ENCODE measurements at regions not wholly inside any gene's neighbourhood (a gene's known extent, or its start where the extent isn't known, plus 50 kb on each side); places are given as distances from the start of the nearest gene placed in this dataset.

DNA sequence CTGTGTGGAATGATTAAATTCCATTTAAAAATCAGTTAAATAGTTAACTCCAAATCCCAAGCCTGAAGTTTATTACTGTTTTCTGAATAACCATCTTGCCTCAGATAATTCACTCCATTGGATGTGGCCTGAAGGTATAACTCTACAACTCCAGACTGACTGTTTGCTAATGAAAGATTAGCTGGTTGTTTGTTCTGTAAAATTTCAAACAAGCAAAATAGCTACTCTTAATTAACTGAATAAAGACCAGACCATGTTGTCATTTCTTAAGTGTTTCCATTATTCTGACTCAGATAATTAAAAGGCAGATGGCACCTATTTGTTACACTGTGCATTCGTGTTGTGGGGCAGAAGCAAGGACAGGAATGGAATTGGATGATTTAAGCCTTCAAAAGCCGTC is 78.5 kb upstream of the DDIT4L start:
- H3K4me1 ChIP-seq (ENCODE audit: insufficient read depth), result no peaks in the 10 kb centered on the region
- no peaks in the 10 kb centered on the region for H3K9me3 ChIP-seq
- no peaks in the 10 kb centered on the region for H3K36me3 ChIP-seq
- TF ChIP-seq EP300 (IDR thresholded peaks at IDR 0.05), result no peak
- TF ChIP-seq POLR2A (IDR thresholded peaks at IDR 0.05), result no peak
- TF ChIP-seq, protein P1, sequence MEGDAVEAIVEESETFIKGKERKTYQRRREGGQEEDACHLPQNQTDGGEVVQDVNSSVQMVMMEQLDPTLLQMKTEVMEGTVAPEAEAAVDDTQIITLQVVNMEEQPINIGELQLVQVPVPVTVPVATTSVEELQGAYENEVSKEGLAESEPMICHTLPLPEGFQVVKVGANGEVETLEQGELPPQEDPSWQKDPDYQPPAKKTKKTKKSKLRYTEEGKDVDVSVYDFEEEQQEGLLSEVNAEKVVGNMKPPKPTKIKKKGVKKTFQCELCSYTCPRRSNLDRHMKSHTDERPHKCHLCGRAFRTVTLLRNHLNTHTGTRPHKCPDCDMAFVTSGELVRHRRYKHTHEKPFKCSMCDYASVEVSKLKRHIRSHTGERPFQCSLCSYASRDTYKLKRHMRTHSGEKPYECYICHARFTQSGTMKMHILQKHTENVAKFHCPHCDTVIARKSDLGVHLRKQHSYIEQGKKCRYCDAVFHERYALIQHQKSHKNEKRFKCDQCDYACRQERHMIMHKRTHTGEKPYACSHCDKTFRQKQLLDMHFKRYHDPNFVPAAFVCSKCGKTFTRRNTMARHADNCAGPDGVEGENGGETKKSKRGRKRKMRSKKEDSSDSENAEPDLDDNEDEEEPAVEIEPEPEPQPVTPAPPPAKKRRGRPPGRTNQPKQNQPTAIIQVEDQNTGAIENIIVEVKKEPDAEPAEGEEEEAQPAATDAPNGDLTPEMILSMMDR (IDR thresholded peaks at IDR 0.05), result no peak
- no peak overlapping the region for H3K27ac ChIP-seq
- no peak overlapping the region for H3K4me3 ChIP-seq
- DNase-seq, result no peak
- no peaks in the 10 kb centered on the region for H3K27me3 ChIP-seq
- 87 to 89% (median 88%) methylated on average over 2 of the region's 2 CpGs for WGBS, 3 donors
- intact Hi-C loops (cut with DNase I), result no loop called here

DNA sequence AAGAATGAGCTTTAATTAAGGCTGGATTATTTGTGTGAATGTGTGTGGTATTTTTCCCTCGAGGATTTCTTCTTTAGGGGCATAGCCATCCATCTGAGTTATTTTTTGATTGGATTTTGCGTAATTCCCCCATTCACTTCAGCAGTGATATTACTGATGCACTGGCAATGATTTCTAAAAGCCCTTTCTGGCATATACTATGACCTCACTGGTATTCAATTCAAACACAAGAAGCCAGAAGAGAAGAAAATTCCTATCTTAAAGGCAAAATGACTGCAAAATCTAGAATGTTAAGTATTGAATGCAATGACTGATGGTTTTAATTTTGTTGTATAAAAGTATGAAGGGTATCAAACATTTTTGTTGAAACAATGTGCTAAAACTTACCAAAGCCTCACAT is 71.1 kb upstream of the DDIT4L start:
- WGBS, 3 donors, result 65 to 74% (median 70%) methylated on average over 2 of the region's 2 CpGs

DNA sequence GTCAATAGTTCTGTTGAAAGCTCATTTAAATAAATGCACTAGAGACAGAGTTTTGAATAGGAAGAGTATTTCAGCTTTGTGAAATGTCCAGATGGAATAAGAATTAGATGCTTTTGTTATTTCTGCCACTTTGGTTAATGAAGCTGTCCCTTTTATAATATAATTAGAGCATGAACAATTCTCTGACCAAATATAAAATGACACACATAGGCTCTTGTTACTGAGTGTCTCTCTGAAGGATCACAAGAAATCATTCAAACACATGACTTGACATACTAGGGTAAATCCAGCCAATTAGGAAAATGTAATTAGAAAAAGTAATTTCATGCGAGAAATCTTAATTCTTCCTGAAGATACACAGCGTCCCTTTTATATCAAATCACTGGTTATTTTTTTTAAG is 68.4 kb upstream of the DDIT4L start:
- Histone ChIP-seq H3K27ac (no peak overlapping the region), H3K4me1 (ENCODE audit: insufficient read depth) (no peaks in the 10 kb centered on the region), H3K9me3 (no peaks in the 10 kb centered on the region), H3K4me3 (no peak overlapping the region), H3K36me3 (no peaks in the 10 kb centered on the region), H3K27me3 (no peaks in the 10 kb centered on the region)
- intact Hi-C loops (cut with DNase I), result no loop called here
- DNase-seq, result no peak
- TF ChIP-seq POLR2A (IDR thresholded peaks at IDR 0.05) (no peak), EP300 (IDR thresholded peaks at IDR 0.05) (no peak)
- TF ChIP-seq, protein P1 (IDR thresholded peaks at IDR 0.05), result no peak
- 76 to 79% (median 79%) methylated on average over 2 of the region's 2 CpGs for WGBS, 3 donors

More for the DNA sequence above, 71.1 kb upstream of the DDIT4L start:
- DNase-seq, result no peak
- Histone ChIP-seq H3K4me1 (ENCODE audit: insufficient read depth) (no peaks in the 10 kb centered on the region), H3K9me3 (no peaks in the 10 kb centered on the region), H3K27me3 (no peaks in the 10 kb centered on the region), H3K27ac (no peak overlapping the region), H3K36me3 (no peaks in the 10 kb centered on the region), H3K4me3 (no peak overlapping the region)
- intact Hi-C loops (cut with DNase I), result no loop called here
- no peak for TF ChIP-seq EP300 (IDR thresholded peaks at IDR 0.05)
- TF ChIP-seq POLR2A (IDR thresholded peaks at IDR 0.05), result no peak
- TF ChIP-seq, protein P1 (IDR thresholded peaks at IDR 0.05), result no peak

DNA sequence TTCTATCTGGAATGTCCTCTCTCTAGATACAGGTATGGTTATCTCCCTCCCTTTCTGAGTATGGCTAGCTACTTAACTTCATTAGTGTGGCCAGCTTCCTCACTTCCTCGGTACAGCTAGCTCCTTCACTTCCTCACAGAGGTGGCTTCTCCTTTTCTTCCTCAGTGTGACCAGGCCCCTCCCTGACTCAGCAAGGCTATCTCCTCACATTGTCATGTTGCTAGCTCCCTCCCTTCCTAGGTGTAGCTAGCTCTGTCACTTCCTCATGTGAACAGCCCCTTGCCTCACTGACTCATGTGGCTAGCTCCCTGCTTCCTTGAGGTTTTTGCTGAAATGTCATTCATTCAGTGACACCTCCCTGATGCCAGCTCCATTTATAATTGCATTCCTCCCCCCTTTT is 67.3 kb upstream of the DDIT4L start:
- no peak for DNase-seq
- WGBS, 3 donors, result 56 to 70% (median 58%) methylated on average over 1 of the region's 1 CpG
- TF ChIP-seq, protein P1 (IDR thresholded peaks at IDR 0.05), result no peak
- TF ChIP-seq EP300 (IDR thresholded peaks at IDR 0.05) (no peak), POLR2A (IDR thresholded peaks at IDR 0.05) (no peak)

DNA sequence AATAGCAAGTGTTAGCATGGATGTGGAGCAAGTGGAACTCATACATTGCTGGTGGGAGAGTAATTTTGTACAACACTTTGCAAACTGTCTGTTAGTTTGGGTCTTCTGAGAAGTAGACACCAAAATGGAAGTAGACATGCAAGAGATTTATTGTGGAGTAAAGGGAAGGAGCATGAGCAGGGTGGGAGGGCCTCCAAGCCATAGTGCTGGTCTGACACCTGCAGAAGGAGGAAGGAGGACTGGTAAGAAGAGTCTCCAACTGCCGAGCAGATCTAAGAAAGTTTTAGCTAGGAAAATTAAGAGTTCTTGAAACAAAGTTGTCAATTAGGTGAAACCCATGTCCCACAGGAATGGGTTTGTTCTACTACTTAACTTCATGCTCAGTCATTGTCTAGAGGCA is 64.0 kb upstream of the DDIT4L start:
- H3K4me1 ChIP-seq (ENCODE audit: insufficient read depth), result no peaks in the 10 kb centered on the region
- no peaks in the 10 kb centered on the region for H3K36me3 ChIP-seq
- H3K4me3 ChIP-seq, result no peak overlapping the region
- no peak overlapping the region for H3K27ac ChIP-seq
- DNase-seq, result no peak
- no peak for TF ChIP-seq POLR2A (IDR thresholded peaks at IDR 0.05)
- TF ChIP-seq, protein P1 (IDR thresholded peaks at IDR 0.05), result no peak
- TF ChIP-seq EP300 (IDR thresholded peaks at IDR 0.05), result no peak
- WGBS, 3 donors, result 83 to 92% (median 84%) methylated on average over 1 of the region's 1 CpG
- no peaks in the 10 kb centered on the region for H3K27me3 ChIP-seq
- intact Hi-C loops (cut with DNase I), result no loop called here
- no peaks in the 10 kb centered on the region for H3K9me3 ChIP-seq

More for the DNA sequence above, 67.3 kb upstream of the DDIT4L start:
- intact Hi-C loops (cut with DNase I), result no loop called here
- Histone ChIP-seq H3K27me3 (no peaks in the 10 kb centered on the region), H3K4me3 (no peak overlapping the region), H3K4me1 (ENCODE audit: insufficient read depth) (no peaks in the 10 kb centered on the region), H3K27ac (no peak overlapping the region), H3K9me3 (no peaks in the 10 kb centered on the region), H3K36me3 (no peaks in the 10 kb centered on the region)

All from ovary (tissue), 7 donors.